Testis (tissue), 2 donors: ENCODE measurements at regions not wholly inside any gene's neighbourhood (a gene's known extent, or its start where the extent isn't known, plus 50 kb on each side); places are given as distances from the start of the nearest gene placed in this dataset.

Source experiments
- CTCF ChIP-seq, 3 experiments: fragments of 450-650 bp in 2 of 3; fragments of 200-600 bp in 1 of 3; sonication (generic) in 1 of 3; IDR thresholded peaks; one replicate each; pipeline ENCODE4 v1.5.1; 2016 to 2019; ENCODE audit warnings: antibody characterized with exemption in 3 of 3, mild to moderate bottlenecking in 2 of 3, moderate library complexity in 1 of 3
- POLR2A ChIP-seq: fragments of 450-650 bp; IDR thresholded peaks from one replicate; pipeline ENCODE4 v1.6.1; 2017; ENCODE audit warnings: antibody characterized with exemption, mild to moderate bottlenecking, moderate library complexity

- TF ChIP-seq CTCF (IDR thresholded peaks at IDR 0.05), result no peak
- no peak for TF ChIP-seq POLR2A
These were observed 57.6 kb upstream of the APOBEC4 start for GRCh38 chr1:183710734-183711133.
